Activated CD8-positive, alpha-beta memory T cell treated with anti-CD3 and anti-CD28 coated beads, Interleukin-2, amount 50 U/mL, for 24 hours (primary cell): ENCODE measurements at regions not wholly inside any gene's neighbourhood (a gene's known extent, or its start where the extent isn't known, plus 50 kb on each side); places are given as distances from the start of the nearest gene placed in this dataset.

ENCODE experiments used
- DNase-seq: peaks from one replicate; pipeline ENCODE4 v3.0.0-alpha.2; 2020; ENCODE audit errors: extremely low read depth

DNA sequence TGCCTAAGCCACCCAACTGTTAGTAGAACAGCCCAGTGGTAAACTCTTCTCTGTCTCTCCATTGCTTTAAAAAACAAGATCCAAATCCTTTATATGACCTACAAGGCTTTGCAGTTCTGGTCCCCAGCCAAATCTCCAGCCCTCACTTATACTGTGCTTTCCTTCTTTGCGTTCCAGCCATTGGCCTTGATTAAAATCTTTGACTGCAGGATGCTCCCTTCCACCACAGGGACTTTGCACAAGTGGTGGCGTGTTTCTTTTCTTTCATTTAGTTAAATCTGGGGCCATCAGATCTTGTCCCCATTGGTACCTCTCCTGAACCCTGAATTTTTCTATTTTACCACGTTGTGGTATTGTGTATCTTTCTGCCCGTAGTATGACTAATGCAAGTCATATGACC lies 183.7 kb downstream of the VRK1 start:
- DNase-seq, result no peak

DNA sequence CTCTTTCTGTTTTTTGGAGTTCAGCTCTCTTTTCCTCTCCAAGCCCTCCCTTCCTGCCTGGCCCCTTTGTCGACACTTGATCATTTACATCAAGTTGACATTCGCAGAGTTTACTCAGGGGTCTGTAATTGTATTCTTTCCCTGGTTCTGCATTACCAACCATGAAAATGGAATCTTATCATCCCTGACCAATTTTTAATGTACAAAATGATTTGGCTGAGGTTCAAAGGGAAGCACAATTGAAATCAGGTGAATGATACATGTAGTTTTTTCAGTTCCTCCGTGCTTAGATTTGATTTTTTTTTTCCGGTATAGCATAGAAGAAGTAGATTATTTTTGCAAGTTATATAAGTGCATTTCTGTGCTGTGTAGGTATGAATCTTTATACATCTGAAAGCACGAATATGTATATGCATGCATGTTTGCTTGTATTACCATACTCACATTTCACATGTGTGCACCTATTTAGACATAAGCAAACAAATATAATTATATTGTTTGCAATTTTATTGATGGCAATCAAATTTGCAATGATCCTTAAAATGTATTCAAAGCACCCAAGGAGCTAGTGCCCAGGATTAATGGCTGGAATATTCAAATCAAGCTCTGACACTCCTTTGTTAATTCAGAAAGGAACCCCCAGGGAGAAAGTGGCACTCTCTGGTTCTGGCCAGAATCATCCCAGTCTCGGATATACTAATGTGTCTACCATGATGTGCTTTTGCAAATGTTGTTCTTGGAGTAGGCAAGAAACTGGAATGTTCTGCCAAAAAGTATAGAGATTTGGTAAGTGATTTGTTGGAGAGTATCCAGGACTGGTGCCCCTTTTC lies 189.3 kb downstream of the VRK1 start:
- DNase-seq, result no peak

DNA sequence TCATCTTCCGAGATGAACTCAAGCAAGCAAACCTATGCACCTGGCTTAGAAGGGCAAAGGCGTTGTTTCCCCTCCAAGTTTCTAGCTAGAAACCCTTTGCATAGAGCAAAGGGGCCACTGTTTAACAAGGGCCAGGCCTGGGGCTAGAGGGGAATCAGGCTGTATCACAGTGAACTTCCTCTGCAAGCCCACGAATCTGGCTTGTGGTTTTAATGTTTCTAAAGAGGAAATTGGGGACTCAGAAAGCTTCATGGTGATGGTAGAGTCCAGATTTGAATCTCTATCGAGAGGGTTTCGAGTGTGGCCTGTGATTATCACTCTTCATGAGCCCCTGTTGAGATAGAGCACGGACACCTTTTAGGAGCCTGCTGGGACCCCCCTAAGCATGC lies 189.9 kb downstream of the VRK1 start:
- DNase-seq, result no peak

GRCh38 chr14:96987771-96988170 lies 190.6 kb downstream of the VRK1 start:
- DNase-seq, result no peak

GRCh38 chr14:96989306-96989705 lies 192.1 kb downstream of the VRK1 start:
- no peak for DNase-seq

- no peak for DNase-seq
These were observed 194.0 kb downstream of the VRK1 start for GRCh38 chr14:96991226-96991625.

DNA sequence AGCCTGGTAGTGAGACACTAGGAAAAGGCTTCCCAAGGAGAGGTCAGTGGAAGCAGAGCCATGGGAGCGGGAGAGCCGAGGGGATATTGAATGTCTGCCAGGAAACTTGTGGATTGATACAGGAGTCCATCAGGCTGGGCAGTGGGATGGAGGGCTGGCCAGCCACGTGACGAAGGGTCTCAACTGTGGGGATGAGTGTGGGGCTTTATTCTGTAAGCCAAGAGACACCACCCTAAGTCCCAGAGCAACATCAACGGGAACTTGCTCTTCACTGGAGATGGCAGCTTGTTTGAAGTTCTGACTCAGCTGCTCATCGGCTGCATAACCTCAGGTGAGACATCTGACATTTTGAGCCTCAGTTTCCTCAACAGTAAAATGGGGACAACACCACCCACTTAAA lies 197.8 kb downstream of the VRK1 start:
- no peak for DNase-seq

DNA sequence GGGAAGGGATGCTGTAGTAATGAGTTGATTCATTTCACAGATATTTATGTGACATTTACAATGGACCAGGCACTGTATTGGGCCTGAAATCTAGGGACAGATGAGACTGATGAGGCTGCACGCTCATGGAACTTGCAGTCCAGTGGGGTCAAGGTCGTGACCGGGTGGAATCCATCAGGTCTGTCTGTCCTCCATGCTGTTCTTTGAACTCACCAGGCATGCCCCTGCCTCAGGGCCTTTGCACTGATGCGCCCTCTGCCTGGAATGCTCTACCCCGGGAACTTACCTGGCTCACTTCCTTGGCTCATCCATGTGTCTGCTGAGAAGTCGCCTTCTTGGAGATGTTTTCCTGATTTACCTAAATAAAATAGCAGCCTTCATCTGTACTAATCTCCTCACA lies 200.1 kb downstream of the VRK1 start:
- DNase-seq, result no peak

DNA sequence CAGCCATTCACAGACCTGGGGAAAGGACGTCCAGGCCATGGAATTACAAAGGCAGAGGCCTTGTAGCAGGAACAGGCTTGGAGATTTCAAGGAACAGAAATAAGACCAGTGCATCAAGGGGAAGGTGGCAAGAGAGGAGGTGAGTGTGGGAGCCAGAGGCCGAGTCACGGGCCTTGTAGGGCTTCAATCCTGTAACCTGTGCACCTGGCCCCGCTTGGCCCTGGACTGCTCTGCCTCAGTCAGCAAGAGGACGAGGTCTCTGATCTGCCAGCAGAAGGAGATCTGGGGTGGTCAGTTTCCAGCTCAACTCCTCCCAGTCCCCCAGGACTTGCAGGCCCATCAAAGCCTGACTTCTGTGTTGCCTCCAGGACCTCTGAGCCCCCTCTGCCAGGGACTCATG lies 200.8 kb downstream of the VRK1 start:
- DNase-seq, result no peak

GRCh38 chr14:96999654-97000155 lies 202.5 kb downstream of the VRK1 start:
- DNase-seq, result no peak

- no peak for DNase-seq
These were observed 205.3 kb downstream of the VRK1 start for GRCh38 chr14:97002454-97002853.

DNA sequence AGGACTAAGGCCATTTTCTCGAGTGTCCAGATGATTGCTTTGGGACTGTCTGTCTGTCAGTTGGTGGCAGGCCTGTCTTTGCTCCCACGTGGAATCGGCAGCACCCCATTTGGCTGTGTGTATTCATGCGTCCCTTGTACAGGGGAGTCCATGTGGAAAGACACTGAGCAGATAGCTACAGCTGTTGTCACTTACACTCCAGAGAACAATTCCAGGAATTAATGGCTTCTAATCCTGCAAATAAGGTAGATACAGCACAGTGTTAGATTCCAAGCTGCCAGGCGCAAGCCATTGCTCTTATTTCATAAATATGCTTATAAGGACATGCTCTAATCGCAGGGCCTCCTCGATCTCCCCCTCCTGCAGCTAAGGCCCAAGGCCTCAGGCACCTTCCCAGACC lies 208.8 kb downstream of the VRK1 start:
- no peak for DNase-seq

DNA sequence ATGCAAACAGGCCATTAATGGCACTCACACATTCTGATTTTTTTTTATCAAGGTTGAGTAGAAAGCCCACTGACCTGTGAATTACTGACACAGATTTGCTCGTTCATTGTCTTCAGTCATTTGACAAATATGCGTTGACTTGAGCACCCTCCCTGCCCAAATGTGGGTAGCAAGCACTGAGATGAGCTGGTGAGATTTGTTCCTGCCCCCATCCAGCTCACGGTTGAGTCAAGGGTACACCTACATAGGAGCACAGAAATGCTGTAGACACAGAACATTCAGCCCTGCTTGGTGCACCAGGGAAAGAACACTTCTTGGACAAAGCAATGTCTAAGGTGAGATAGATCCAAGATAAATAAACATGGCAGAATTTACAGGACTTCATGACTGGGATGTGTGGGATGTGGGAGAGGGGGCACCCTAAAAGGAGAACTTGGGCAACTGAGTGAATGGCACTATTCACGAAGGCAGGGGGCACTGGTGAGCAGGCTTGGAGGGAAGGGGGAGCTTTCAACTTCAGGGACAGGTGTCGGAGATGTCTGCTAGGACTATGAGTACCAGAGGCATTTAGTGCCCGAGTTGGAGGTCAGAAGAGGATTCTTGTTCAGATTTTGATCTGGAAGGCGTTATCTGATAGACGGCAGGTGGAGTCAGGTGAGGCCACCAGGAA lies 213.4 kb downstream of the VRK1 start:
- DNase-seq, result no peak

DNA sequence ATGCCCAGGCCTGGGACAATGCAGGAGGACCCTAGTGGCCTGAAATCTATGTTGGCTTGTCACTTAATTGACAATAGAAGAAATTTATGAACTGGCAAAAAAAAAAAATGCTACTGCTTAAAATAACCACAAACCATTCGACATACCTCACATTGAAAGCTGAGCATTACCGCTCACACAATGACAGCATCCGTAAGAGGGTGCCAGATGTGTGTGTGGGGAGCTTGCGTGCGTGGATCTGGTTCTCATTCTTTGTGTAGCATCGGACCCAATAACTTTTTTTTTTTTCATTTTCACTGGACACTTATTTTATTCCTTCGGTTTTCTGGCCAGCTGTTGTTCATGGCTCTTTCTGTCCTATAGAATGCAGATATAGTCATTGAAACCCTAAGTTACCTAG lies 216.7 kb downstream of the VRK1 start:
- DNase-seq, result no peak

DNA sequence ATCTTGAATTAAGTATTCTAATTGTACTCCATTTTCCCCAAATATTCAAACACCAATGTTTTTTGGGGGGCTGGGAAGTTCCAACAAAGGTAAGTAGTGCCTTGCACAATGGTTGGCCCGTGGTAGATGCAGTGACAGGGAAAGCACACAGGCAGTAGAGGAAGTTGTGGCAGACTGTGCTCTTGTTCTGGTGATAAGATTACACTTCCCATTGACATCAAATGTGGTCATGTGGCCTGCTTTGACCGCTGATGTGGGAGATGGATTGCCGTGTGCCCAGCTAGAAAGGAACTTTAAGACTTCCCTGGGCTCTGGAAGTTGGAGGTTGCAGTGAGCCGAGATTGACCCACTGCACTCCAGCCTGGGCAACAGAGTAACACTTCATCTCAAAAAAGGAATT lies 223.8 kb downstream of the VRK1 start:
- no peak for DNase-seq

DNA sequence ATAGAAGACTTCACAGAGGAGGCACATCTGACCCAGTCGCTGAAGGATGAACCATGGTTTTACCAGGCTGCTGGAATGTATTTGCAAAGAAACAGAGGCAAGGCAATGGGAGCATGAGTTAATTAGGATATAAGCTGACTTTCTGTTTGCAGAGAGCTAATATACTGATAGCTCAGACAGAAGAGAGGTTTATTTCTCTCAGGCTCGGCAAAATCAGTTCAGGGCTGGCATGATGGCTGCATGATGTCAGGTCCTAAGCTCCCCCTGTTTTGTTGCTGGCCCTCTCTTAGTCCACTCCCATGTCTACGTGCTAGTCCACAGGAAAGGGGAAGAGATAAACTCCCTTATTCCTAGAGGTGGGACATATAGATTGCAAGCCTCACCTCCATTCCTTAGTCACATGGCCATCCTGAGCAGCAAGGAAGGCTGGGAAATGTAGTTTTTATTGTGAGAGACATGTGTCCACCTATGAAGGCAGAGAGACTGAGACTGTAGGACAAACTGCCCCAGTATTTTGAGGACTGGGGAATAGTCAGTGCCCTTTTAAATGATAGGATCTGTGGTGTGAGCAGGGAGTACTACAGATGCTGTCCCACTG lies 224.5 kb downstream of the VRK1 start:
- DNase-seq, result no peak

- DNase-seq, result no peak
These were observed 225.6 kb downstream of the VRK1 start for GRCh38 chr14:97022741-97023140.

DNA sequence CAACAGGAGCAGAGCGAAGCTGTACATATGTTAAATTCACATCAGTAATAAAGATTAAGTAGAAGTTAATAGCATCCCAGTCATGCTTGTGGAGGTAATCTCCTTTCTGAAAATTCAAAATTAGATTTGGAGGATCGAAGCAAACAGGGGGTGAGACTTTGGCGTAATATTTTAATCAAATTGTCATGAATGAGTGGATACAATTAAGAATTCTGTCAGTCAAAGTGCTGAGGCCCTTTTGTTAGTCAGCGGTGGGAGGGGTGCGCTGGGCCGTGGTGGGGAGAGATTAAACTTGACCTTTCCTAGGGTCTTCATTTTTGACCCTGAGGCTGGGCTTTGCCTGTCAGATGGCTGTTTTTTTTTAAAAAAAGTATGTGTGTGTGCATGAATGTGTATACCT lies 226.7 kb downstream of the VRK1 start:
- no peak for DNase-seq

DNA sequence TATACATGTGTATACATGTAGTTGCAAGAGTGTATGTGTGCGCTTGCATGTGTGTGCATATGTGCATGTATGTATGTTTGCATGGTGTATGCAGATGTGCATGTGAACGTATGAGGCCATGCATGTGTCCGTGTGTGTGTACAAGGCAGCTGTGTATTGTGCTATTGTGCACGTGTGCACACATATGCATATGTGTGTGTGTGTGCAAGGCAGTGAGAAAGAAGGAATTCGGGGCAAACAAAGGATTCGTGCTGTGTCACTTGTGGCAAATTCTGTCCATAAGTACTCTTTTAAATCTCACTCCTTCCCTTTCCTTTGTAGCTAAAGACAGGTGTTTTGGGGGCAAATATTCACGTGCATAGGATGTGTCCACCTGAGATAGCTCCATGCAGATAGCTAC lies 227.1 kb downstream of the VRK1 start:
- no peak for DNase-seq

- DNase-seq, result no peak
These were observed 228.5 kb downstream of the VRK1 start for GRCh38 chr14:97025722-97026121.

DNA sequence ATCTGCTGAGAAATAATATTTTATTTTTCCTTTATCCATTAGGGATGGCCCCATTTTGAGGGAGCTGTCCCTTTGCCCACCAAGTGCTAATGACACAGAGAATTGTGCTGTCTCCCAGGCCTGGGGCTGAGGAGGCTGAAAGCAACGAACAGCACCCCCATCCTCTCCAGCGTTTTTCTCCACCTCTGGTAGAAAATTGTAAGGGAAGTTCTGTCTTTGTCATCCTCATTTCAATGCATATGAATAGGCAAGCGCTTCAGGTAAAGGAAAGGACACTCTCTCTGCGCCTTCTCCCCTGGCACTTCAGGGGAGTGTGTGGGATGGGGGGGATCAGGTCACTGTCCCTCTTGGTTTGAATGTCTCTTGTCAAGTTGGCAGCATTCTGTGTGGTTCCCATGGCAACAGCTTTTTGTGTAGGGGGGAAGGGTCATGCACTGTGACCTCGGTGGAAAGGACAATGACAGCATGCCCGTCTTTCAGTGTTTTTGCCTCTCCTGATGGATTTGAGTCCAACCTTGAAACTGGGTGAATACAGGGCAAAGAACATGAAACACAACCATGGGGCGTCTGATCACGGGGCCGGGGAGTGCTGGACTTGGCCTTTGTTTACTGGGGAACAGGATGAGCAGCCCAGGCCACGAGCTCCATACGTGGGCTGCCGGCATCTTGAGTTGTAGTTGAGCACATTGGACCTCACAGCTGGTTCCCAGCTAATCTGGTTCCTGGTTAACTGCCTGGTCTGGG lies 230.2 kb downstream of the VRK1 start:
- no peak for DNase-seq

- DNase-seq, result no peak
These were observed 231.2 kb downstream of the VRK1 start for GRCh38 chr14:97028382-97028781.
